ENCODE measurements at regions not wholly inside any gene's neighbourhood (a gene's known extent, or its start where the extent isn't known, plus 50 kb on each side); places are given as distances from the start of the nearest gene placed in this dataset.
"Not testable (repeated sequence)": the region's sequence is repeated elsewhere in the genome, so short reads cannot be mapped to it uniquely, and the experiment has no call there.

GRCh38 chrX:45527834-45528233 lies 327.2 kb upstream of the DIPK2B start:
- no peak for DNase-seq

GRCh38 chrX:45524805-45525204 lies 324.1 kb upstream of the DIPK2B start:
- DNase-seq: no peak

DNA sequence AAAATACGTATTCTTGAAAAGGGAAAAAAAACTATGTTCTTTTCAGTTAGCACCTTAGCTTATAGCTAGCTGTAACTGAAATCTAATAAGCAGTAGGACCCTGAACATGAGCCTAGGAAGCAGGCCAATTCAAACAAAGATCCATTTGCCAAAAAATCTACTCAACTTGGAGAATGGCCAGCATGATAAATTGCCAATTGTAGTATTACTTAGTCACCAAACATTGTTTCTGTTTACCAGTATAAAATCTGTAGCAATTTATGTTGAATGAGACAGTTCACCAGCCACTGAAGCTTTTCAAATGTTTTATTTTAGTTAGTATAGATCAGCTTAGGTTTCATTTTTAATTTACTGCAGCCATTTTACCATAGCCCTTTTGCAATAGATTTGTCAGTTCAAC lies 323.6 kb upstream of the DIPK2B start:
- no peak for DNase-seq

- DNase-seq: no peak
Observed at GRCh38 chrX:45518552-45518951, 317.9 kb upstream of the DIPK2B start.

DNA sequence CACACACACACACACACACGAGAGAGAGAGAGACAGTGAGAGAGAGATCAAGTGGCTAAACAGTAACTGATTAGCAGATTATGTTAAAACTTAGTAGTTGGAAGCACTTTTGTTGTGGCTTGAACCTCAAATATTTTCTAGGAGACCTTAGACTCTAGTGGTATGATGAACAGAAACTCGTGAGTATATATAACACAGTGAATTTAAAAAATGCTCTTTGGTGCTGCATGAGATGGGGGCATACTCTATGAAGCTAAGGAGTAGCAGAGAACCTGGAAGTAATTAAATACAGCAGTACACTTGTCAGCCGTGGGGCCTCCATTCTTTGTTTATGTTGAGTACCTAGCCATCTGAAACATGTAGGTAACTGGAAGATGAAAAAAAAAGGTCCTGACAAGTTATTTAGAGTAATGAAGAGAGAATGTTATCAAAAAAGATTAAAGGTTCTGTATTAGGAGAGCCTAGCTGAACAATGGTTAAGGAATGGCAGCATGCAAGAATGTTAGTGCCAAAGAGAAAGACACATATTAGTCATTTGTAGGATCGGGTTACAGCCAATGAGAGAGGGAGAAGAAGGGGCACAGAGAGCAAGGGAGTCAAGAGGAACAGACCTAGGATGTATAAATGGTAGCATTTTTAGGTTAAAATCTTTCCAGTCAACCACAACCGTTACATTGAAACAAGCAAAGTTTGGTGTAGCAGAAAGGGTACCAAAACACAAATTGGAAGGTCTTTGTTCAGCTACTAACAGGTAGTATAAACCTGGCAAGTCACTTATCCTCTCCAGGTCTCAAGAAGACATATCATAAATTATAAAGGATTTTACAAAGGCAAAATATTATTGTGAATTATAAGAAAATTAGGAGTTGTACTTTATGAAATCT lies 316.7 kb upstream of the DIPK2B start:
- no peak for DNase-seq

- peak; percentile 1 for DNase-seq
Observed at GRCh38 chrX:45515262-45516215, 314.9 kb upstream of the DIPK2B start.

DNA sequence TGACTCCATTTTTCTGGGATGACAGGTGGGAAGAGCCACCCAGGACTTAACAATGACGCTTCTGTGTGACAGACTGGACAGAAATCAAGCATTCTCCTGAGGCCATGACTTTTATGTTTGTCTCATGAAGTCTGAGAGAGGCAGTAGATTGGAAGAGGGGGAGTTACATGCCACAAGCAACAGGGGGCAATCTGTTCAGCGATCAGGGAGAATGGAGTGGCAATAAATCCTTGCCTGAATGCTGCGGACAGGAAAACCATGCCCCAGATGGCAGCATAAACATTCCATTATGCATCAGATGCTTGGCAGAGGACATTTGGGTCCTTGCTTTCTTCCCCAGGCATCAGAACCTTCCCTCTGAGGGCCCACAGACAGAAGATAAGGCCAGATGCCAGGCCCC lies 312.4 kb upstream of the DIPK2B start:
- DNase-seq: no peak

GRCh38 chrX:45508454-45508853 lies 307.8 kb upstream of the DIPK2B start:
- DNase-seq: no peak

GRCh38 chrX:45506149-45506730 lies 305.6 kb upstream of the DIPK2B start:
- DNase-seq: no peak

- DNase-seq: no peak
Observed at GRCh38 chrX:45505214-45505613, 304.5 kb upstream of the DIPK2B start.

DNA sequence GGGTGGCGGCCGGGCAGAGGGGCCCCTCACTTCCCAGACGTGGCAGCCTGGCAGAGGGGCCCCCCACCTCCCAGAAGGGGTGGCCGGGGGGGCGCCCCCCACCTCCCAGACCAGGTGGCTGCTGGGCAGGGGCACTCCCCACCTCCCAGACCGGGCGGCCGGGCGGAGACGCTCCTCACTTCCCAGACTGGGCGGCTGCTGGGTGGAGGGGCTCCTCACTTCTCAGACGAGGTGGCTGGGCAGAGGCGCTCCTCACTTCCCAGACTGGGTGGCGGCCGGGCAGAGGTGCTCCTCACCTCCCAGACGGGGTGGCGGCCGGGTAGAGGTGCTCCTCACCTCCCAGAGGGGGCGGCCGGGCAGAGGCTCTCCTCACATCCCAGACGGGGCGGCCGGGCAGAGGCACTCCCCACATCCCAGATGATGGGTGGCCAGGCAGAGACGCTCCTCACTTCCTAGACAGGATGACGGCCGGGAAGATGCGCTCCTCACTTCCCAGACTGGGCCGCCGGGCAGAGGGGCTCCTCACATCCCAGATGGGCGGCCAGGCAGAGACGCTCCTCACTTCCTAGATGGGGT lies 303.2 kb upstream of the DIPK2B start:
- not testable (repeated sequence) for DNase-seq

GRCh38 chrX:45502396-45502795 lies 301.7 kb upstream of the DIPK2B start:
- no peak for DNase-seq

GRCh38 chrX:45497290-45497689 lies 296.6 kb upstream of the DIPK2B start:
- no peak for DNase-seq

DNA sequence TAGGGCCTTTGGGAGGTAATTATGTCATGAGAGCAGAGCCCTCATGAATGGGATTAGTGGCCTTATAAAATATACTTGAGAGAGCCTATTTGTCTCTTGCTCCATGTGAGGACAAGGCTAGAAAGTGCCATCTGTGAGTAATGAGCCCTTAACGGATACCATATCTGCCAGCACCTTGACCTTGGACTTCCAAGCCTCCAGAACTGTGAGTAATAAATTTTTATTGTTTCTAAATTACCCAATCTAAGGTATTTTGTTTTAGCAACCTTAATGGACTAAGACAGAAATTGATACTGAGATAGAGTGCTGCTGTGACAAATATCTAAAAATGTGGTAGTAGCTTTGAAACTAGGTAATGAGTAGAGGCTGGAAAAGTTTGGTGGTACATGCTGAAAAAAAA lies 285.0 kb upstream of the DIPK2B start:
- no peak for DNase-seq

GRCh38 chrX:45479835-45480422 lies 279.3 kb upstream of the DIPK2B start:
- DNase-seq: no peak

- no peak for DNase-seq
Observed at GRCh38 chrX:45479196-45479834, 278.6 kb upstream of the DIPK2B start.

GRCh38 chrX:45472968-45473367 lies 272.3 kb upstream of the DIPK2B start:
- no peak for DNase-seq

- DNase-seq: not testable (repeated sequence)
Observed at GRCh38 chrX:45467537-45467936, 266.9 kb upstream of the DIPK2B start.

GRCh38 chrX:45455732-45456131 lies 255.1 kb upstream of the DIPK2B start:
- not testable (repeated sequence) for DNase-seq

DNA sequence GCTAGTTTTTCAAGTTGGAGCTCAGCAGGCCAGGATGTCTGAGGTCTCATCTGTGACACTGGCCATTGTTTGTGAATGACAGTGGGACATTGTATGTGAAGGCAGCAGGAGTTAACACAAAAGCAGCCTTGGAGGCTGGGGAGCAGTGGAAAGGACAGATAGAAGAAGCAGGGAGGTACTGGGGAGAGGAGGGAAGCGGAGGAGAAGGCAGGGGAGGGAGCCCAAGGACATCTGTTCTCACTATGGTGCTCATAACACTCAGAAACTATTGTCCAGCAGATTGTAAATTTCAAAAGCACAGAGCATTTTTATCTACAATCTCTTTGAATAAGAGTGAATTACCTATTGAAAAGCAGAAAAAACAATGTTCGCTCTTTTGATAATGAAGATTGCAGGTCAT lies 253.6 kb upstream of the DIPK2B start:
- no peak for DNase-seq

- DNase-seq: no peak
Observed at GRCh38 chrX:45449982-45450381, 249.3 kb upstream of the DIPK2B start.

GRCh38 chrX:45447995-45448394 lies 247.3 kb upstream of the DIPK2B start:
- DNase-seq: no peak
